H9 (cell line): ENCODE measurements at regions not wholly inside any gene's neighbourhood (a gene's known extent, or its start where the extent isn't known, plus 50 kb on each side); places are given as distances from the start of the nearest gene placed in this dataset.

Experiments
- DNase-seq: peaks from one replicate; pipeline ENCODE4 v3.0.0-alpha.2; 2017
- H2AFZ ChIP-seq: one replicate; pipeline ENCODE4 v1.6.1; 2013; ENCODE audit warnings: mild to moderate bottlenecking, low read length, control low read depth, moderate library complexity
- H2AK5ac ChIP-seq: 2 replicates; pipeline ENCODE4 v1.6.1; 2013; ENCODE audit warnings: low read length, control low read depth, mixed read lengths; ENCODE audit not compliant: insufficient read length
- H2BK120ac ChIP-seq: one replicate; pipeline ENCODE4 v1.6.1; 2013; ENCODE audit warnings: low read depth, mild to moderate bottlenecking, low read length, control low read depth, inconsistent platforms; ENCODE audit not compliant: poor library complexity, severe bottlenecking
- H2BK12ac ChIP-seq: 2 replicates; pipeline ENCODE4 v1.6.1; 2013; ENCODE audit warnings: low read length, control low read depth, mixed read lengths, low read depth; ENCODE audit not compliant: insufficient read length
- H2BK15ac ChIP-seq: 2 replicates; pipeline ENCODE4 v1.6.1; 2013; ENCODE audit warnings: low read depth, low read length, control low read depth
- H2BK20ac ChIP-seq: one replicate; pipeline ENCODE4 v1.6.1; 2013; ENCODE audit warnings: low read depth, mild to moderate bottlenecking, low read length, control low read depth, inconsistent platforms; ENCODE audit not compliant: poor library complexity, severe bottlenecking
- H2BK5ac ChIP-seq: 2 replicates; pipeline ENCODE4 v1.6.1; 2013; ENCODE audit warnings: low read length, control low read depth, mixed read lengths; ENCODE audit not compliant: insufficient read length
- H3K14ac ChIP-seq: 2 replicates; pipeline ENCODE4 v1.6.1; 2013; ENCODE audit warnings: low read length, control low read depth; ENCODE audit not compliant: insufficient read depth
- H3K18ac ChIP-seq: 2 replicates; pipeline ENCODE4 v1.6.1; 2013; ENCODE audit warnings: low read depth, mild to moderate bottlenecking, mixed read lengths, low read length, control low read depth; ENCODE audit not compliant: insufficient read length
- H3K23ac ChIP-seq: 2 replicates; pipeline ENCODE4 v1.6.1; 2013; ENCODE audit warnings: low read length, control low read depth, mixed read lengths, low read depth; ENCODE audit not compliant: insufficient read length
- H3K23me2 ChIP-seq: 2 replicates; pipeline ENCODE4 v1.6.1; 2013; ENCODE audit warnings: low read depth, mild to moderate bottlenecking, mixed read lengths, low read length, control low read depth; ENCODE audit not compliant: insufficient read length, poor library complexity, severe bottlenecking
- H3K27ac ChIP-seq: 2 replicates; pipeline ENCODE4 v1.5.1; 2013; ENCODE audit warnings: low read length, control low read depth, mixed read lengths, low read depth; ENCODE audit not compliant: insufficient read length
- H3K27me3 ChIP-seq: 2 replicates; pipeline ENCODE4 v1.6.1; 2013; ENCODE audit warnings: low read length, control low read depth, inconsistent platforms; ENCODE audit not compliant: insufficient read depth
- H3K4ac ChIP-seq: 2 replicates; pipeline ENCODE4 v1.6.1; 2013; ENCODE audit warnings: low read depth, mild to moderate bottlenecking, control low read depth, inconsistent platforms, low read length, moderate library complexity
- H3K4me1 ChIP-seq: 2 replicates; pipeline ENCODE4 v1.6.1; 2013; ENCODE audit warnings: low read length, control low read depth, inconsistent platforms; ENCODE audit not compliant: insufficient read depth
- H3K4me2 ChIP-seq: 2 replicates; pipeline ENCODE4 v1.6.1; 2013; ENCODE audit warnings: low read length, control low read depth, mixed read lengths; ENCODE audit not compliant: insufficient read length, insufficient read depth
- H3K56ac ChIP-seq: 2 replicates; pipeline ENCODE4 v1.6.1; 2013; ENCODE audit warnings: low read depth, mild to moderate bottlenecking, mixed read lengths, low read length, control low read depth; ENCODE audit not compliant: insufficient read length
- H3K79me1 ChIP-seq: 2 replicates; pipeline ENCODE4 v1.6.1; 2013; ENCODE audit warnings: low read depth, mild to moderate bottlenecking, moderate library complexity, low read length, control low read depth, inconsistent platforms; ENCODE audit not compliant: insufficient read depth, poor library complexity, severe bottlenecking
- H3K79me2 ChIP-seq: 2 replicates; pipeline ENCODE4 v1.6.1; 2013; ENCODE audit warnings: low read length, control low read depth, inconsistent platforms; ENCODE audit not compliant: insufficient read depth
- H3K9ac ChIP-seq: 2 replicates; pipeline ENCODE4 v1.6.1; 2013; ENCODE audit warnings: low read length, control low read depth, mixed read lengths; ENCODE audit not compliant: insufficient read length; ENCODE audit errors: extremely low read depth
- H3K9me3 ChIP-seq: one replicate; pipeline ENCODE4 v1.6.1; 2013; ENCODE audit warnings: low read depth, low read length, inconsistent platforms; ENCODE audit not compliant: control insufficient read depth
- H3T11ph ChIP-seq: one replicate; pipeline ENCODE4 v1.6.1; 2013; ENCODE audit warnings: mild to moderate bottlenecking, low read length, control low read depth, inconsistent platforms
- H4K20me1 ChIP-seq: one replicate; pipeline ENCODE4 v1.6.1; 2013; ENCODE audit not compliant: control insufficient read depth, insufficient read length, insufficient read depth
- H4K5ac ChIP-seq: 2 replicates; pipeline ENCODE4 v1.6.1; 2013; ENCODE audit warnings: low read depth, mild to moderate bottlenecking, mixed read lengths, low read length, control low read depth; ENCODE audit not compliant: insufficient read length
- H4K8ac ChIP-seq: replicated peaks from 2 replicates; pipeline ENCODE4 v1.6.1; 2013; ENCODE audit warnings: low read length, control low read depth, mixed read lengths, low read depth; ENCODE audit not compliant: insufficient read length
- H4K91ac ChIP-seq: 2 replicates; pipeline ENCODE4 v1.6.1; 2013; ENCODE audit warnings: low read depth, mild to moderate bottlenecking, moderate library complexity, mixed read lengths, low read length, control low read depth; ENCODE audit not compliant: insufficient read length
- H3K27ac Mint-ChIP-seq, 3 experiments: 2 replicates in 2 of 3; 3 replicates in 1 of 3; pipeline ENCODE4 v1.8.0; 2020 to 2021; ENCODE audit warnings: mixed read lengths in 3 of 3, mild to moderate bottlenecking in 1 of 3, moderate library complexity in 1 of 3
- H3K27me3 Mint-ChIP-seq: 2 replicates; pipeline ENCODE4 v1.8.0; 2021; ENCODE audit warnings: low read depth, mild to moderate bottlenecking, moderate library complexity, mixed read lengths
- H3K36me3 Mint-ChIP-seq, 3 experiments: 2 replicates in 2 of 3; 3 replicates in 1 of 3; pipeline ENCODE4 v1.8.0; 2020 to 2021; ENCODE audit warnings: low read depth in 3 of 3, mixed read lengths in 3 of 3; ENCODE audit not compliant: insufficient read depth in 1 of 3
- H3K4me1 Mint-ChIP-seq, 2 experiments: 2 replicates each; pipeline ENCODE4 v1.8.0; 2020; ENCODE audit warnings: mixed read lengths in 2 of 2
- H3K4me3 Mint-ChIP-seq, 2 experiments: 2 replicates in 1 of 2; 3 replicates in 1 of 2; pipeline ENCODE4 v1.8.0; 2020 to 2021; ENCODE audit warnings: mild to moderate bottlenecking in 2 of 2, mixed read lengths in 2 of 2, moderate library complexity in 1 of 2
- H3K9me3 Mint-ChIP-seq, 2 experiments: 2 replicates in 1 of 2; 3 replicates in 1 of 2; pipeline ENCODE4 v1.8.0; 2020; ENCODE audit warnings: mild to moderate bottlenecking in 2 of 2, mixed read lengths in 2 of 2, moderate library complexity in 1 of 2
- CTCF ChIP-seq: fragments of 200-600 bp; sonication (generic); conservative IDR thresholded peaks from 3 replicates; pipeline ENCODE4 v1.8.0; 2021; ENCODE audit warnings: antibody characterized with exemption, mild to moderate bottlenecking
- WGBS: extraction: QIAGEN DNeasy Blood & Tissue Kit; methylation state at CpG from one replicate; pipeline ENCODE4 v1.1.7; 2013; ENCODE audit warnings: missing lambda C conversion rate, low lambda C conversion rate, mixed read lengths; ENCODE audit not compliant: insufficient read length; ENCODE audit errors: extremely low coverage; 5-methylcytosine and 5-hydroxymethylcytosine counted together

- Histone ChIP-seq H4K20me1 (no peaks in the 10 kb centered on the region), H2AFZ (no peak overlapping the region), H3K18ac (no peak overlapping the region), H2BK20ac (no peak overlapping the region), H2BK120ac (no peak overlapping the region), H3K79me2 (no peaks in the 10 kb centered on the region), H3K79me1 (no peaks in the 10 kb centered on the region), H3K9me3 (no peaks in the 10 kb centered on the region), H3K23me2 (no peaks in the 10 kb centered on the region), H4K91ac (no peak overlapping the region), H3K27me3 (no peaks in the 10 kb centered on the region), H3K27ac (no peak overlapping the region), H3K23ac (no peak overlapping the region), H3K4me2 (no peak overlapping the region), H4K8ac (no peak overlapping the region), H3K14ac (no peak overlapping the region), H2BK12ac (no peak overlapping the region), H4K5ac (no peak overlapping the region), H3K56ac (no peak overlapping the region), H2AK5ac (no peak overlapping the region), H3K9ac (no peak overlapping the region), H2BK5ac (no peak overlapping the region), H2BK15ac (no peak overlapping the region), H3K4me1 (no peaks in the 10 kb centered on the region; the same call in 1 of the 2 replicates), H3K4ac (no peak overlapping the region), H3T11ph (no peak overlapping the region)
- Mint-ChIP-seq H3K36me3 (no peaks in the 10 kb centered on the region), H3K9me3 (no peaks in the 10 kb centered on the region), H3K27me3 (peaks cover 2% of the 10 kb centered on the region; the same call in 1 of the 2 replicates), H3K4me1 (peaks cover 10 to 12% of the 10 kb centered on the region in 2 experiments; a peak in 3 of 4 replicates), H3K27ac (peak overlapping the region in 1 of 3 experiments; percentile 87; a peak in 1 of 7 replicates), H3K4me3 (no peak overlapping the region)
- peak; percentile 65 for TF ChIP-seq CTCF
- no CpG with 5 or more reads among the region's 19 CpGs for WGBS
- DNase-seq, result peak; percentile 65
Measured at GRCh38 chr9:135241381-135242048, 154.0 kb downstream of the OLFM1 start.
